CD4-positive, alpha-beta T cell treated with Interleukin-4 for 1 hour (primary cell): ENCODE measurements at regions not wholly inside any gene's neighbourhood (a gene's known extent, or its start where the extent isn't known, plus 50 kb on each side); places are given as distances from the start of the nearest gene placed in this dataset.

Source experiments
- DNase-seq, 2 donors: peaks; one replicate each; pipeline ENCODE4 v3.0.0-alpha.2; 2020 to 2022

DNA sequence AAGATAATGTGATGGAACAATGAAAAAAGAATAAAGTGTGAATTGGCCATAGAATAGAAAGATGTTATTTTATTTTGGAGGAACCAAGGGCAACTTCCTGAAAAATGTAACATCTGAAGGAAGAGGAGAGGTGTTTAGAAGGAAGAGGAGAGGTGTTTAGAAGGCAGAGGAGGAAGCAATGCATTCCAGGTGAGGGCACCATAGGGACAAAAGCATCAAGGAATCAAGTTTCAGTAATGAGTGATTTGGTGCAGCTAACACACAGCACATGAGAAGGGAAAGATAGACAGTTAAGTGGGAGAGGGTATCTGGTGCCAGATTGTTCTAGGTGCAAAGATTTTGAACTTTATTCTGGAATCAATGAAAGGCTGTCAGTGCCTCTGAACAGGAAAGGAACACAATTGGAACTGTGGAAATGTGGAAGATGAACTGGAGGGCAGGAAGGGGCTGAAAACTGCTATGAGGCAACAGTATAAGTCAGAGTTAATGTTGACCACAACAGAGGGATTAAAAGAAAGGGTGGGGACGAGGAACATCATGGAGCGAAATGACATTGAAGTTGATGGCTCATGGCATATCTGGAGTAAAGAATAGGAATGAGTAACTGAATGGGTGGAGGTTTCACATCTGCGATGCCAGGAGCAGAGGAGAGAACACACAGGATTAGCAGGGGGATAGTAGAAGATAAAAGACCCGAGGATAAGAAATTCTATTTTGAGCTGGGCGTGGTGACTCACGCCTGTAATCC is 326.6 kb downstream of the LRIG3 start:
- DNase-seq: no peak

DNA sequence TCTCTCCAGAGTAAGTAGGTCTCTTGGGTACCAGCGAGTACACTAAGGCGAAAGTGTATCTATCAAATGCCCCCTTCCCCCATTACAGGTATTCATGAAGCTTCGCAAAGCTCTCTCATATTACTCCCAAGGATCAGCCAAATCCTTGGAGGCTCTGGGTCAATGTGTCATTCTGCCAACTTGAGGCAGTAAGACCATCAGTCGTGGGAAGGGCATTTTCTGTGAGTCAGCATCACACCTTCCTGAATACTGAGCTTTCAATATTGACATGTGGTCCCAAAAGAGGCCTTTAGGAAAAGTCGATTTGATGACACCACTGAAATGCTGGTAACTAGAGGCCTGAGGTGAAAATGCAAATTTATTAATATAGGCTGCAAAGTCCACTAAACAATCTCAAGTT is 323.9 kb downstream of the LRIG3 start:
- no peak for DNase-seq

GRCh38 chr12:58601529-58601928 is 318.8 kb downstream of the LRIG3 start:
- no peak for DNase-seq

- no peak for DNase-seq
Measured at GRCh38 chr12:58602179-58602578, 318.1 kb downstream of the LRIG3 start.

GRCh38 chr12:58602736-58603135 is 317.6 kb downstream of the LRIG3 start:
- DNase-seq: no peak

- no peak for DNase-seq
Measured at GRCh38 chr12:58607805-58608204, 312.5 kb downstream of the LRIG3 start.

DNA sequence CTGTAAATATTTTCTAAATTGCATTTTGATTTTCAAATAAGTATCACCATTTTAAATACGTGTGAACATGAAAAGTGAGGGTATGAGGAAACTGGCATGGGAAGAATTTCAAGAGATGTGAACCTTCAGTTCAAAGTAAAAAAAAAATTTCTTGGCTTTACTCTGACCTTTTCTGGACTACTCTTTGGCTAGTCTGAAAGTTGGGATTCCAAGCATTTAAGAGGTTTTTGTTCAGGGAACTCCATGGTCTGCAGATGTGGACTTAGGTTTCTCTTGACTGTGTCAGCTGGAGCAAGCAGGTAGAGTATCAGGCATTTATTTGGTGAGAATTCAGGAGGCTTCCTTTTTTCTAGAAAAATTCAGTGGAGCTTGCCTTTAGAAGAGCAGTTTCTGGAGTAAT is 311.6 kb downstream of the LRIG3 start:
- DNase-seq: no peak

DNA sequence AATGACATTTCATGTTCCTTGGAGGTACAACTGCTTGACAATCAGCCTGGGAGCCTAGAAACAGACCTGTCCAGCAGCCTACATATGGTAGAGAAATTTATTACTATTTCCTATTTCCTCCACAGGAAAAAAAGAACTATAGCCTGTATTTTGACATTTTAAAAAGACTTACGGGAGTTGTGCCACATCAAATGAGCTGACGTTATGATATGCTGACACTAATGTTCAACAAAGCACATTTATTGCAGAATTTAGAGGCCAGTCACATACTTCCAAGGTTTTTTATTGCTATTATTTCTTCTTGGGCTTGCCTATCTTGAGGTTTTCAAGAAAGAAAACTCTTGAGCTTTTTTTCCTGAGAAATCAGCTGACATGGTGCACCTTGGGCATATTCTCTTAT is 305.3 kb downstream of the LRIG3 start:
- no peak for DNase-seq

- no peak for DNase-seq
Measured at GRCh38 chr12:58615576-58615975, 304.7 kb downstream of the LRIG3 start.

DNA sequence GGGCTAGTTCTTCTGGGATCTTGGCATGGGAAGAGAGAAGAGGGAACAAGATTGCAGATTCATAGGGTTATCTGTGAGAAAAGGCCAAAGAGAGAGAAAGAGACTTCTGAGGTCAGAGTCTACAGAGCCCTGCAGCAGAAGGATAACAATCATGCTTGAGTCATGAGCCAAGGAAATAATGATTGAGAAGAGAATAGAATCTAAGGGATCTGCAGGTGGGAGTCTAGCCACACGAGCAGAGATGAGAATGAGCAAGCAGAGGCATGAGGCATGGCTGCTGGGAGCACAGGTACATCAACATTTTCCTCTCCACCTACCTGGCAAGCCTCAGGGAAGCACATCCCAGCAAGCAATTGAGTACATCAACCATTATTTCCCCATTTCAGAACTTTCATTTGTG is 303.7 kb downstream of the LRIG3 start:
- no peak for DNase-seq

DNA sequence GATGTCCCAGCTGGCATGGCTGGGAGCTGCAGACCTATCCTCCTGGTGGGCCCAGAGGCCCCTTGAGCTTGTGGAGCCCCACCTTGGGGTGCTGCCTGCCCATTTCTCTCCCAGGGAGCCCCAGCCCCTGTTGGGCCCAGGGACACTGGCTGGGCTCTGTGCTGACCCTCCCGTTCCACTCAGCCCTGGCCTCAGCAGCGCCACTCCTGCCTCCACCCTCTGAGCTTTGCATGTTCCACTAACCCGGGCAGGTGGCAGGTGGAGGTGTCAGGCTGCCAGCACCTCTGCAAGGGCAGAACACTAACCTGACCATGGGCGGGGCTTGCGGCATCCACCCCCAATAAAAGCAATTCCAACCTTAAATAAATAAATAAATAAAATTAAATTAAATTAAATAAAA is 299.2 kb downstream of the LRIG3 start:
- no peak for DNase-seq

DNA sequence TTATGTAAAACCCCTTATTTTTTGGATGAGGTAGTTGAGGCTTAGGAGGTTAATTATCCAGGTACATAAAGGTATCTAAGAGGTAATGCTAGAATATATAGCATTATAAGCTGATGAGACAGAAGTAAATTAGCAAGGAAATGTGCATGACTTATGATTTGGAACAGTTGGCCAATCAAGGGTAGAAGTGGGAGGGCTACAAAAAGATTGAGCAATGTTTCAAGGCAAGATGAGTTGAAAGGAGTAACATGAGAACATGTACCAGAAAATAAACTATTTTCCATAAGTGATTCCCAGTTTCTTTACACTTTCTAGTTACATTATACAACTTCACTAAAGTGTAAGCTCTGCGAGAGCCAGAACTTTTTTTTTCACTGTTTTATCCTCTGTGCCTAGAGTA is 290.9 kb downstream of the LRIG3 start:
- DNase-seq: no peak

- DNase-seq: no peak
Measured at GRCh38 chr12:58633479-58633878, 286.8 kb downstream of the LRIG3 start.

DNA sequence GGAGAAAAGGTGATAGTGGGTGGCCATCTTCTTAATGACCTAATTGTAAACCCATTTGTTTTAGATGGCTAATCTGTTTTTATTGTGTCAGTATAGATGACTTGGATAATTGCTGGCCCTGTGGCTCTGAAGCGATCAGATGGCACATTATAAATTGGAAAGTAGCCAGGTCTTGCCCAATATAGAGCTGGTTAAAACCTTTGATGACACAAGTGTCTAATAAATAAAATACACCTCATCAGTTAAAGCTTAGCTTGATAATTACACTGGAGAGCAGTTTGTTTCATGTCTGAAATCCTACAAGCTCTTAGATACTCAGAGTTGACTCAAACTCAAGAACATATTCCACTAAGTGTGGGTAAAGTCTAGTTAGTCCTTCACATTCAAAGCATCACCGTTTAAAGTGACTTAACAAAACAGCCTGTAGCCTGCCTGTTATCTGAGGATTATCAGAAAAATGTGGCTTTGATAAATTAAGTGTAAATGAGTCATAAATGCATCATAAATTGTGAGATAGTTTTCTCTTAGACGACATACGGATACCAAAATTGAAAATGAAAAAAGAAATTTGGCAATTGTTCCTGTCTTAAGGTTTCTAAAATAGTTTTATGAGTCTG is 280.9 kb downstream of the LRIG3 start:
- DNase-seq: no peak

GRCh38 chr12:58640314-58640713 is 280.0 kb downstream of the LRIG3 start:
- no peak for DNase-seq

GRCh38 chr12:58645946-58646345 is 274.4 kb downstream of the LRIG3 start:
- DNase-seq: no peak

GRCh38 chr12:58647495-58647894 is 272.8 kb downstream of the LRIG3 start:
- no peak for DNase-seq

DNA sequence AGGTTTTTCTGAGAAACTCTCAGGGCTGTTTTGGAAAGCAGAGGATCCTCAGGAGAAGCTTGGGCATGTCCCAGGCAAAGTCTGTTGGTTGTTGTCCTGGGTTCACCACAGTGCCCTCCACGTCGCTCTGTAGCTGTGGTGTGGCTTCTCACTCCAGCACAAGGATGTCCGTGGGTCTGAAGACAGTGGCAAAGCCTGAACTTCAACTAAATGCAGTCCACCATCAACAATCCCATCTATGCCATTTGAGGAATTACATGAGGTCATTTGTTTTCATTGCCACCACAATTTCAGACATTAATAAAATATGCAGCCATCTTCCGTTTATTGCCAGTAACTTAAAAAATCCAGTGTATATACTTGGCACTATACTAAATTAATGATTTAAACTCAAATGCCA is 272.1 kb downstream of the LRIG3 start:
- DNase-seq: no peak

- no peak for DNase-seq
Measured at GRCh38 chr12:58651850-58652249, 268.5 kb downstream of the LRIG3 start.

DNA sequence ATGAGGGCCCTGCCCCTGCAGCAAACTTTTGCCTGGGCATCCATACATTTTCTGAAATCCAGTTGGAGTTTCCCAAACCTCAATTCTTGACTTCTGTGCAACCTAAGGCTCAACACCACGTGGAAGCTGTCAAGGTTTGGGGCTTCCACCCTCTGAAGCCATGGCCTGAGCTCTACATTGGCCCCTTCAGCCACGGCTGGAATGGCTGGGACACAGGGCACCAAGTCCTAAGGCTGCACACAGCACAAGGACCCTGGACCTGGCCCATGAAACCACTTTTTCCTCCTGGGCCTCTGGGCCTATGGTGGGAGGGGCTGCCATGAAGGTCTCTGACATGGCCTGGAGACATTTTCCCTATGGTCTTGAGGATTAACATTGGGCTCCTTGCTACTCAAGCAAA is 266.3 kb downstream of the LRIG3 start:
- no peak for DNase-seq

- no peak for DNase-seq
Measured at GRCh38 chr12:58655375-58655774, 264.9 kb downstream of the LRIG3 start.

GRCh38 chr12:58656254-58657009 is 263.9 kb downstream of the LRIG3 start:
- DNase-seq: no peak

- DNase-seq: no peak
Measured at GRCh38 chr12:58657190-58657589, 263.1 kb downstream of the LRIG3 start.

- DNase-seq: no peak
Measured at GRCh38 chr12:58665375-58665774, 254.9 kb downstream of the LRIG3 start.
